Fibroblast of lung (primary cell): ENCODE measurements at regions not wholly inside any gene's neighbourhood (a gene's known extent, or its start where the extent isn't known, plus 50 kb on each side); places are given as distances from the start of the nearest gene placed in this dataset.

Experiments used
- CTCF ChIP-seq, 2 donors: IDR thresholded peaks in 1 of 2; conservative IDR thresholded peaks in 1 of 2; 1 replicate in 1 of 2; 2 replicates in 1 of 2; pipeline ENCODE4 v1.5.1; 2011 to 2012; ENCODE audit warnings: low read length in 2 of 2, control low read depth in 1 of 2, inconsistent platforms in 1 of 2, low read depth in 1 of 2, mild to moderate bottlenecking in 1 of 2
- EZH2 ChIP-seq: IDR thresholded peaks from 2 replicates; pipeline ENCODE4 v1.5.1; 2012; ENCODE audit warnings: low read length, control low read depth, mild to moderate bottlenecking; ENCODE audit errors: missing control alignments

DNA sequence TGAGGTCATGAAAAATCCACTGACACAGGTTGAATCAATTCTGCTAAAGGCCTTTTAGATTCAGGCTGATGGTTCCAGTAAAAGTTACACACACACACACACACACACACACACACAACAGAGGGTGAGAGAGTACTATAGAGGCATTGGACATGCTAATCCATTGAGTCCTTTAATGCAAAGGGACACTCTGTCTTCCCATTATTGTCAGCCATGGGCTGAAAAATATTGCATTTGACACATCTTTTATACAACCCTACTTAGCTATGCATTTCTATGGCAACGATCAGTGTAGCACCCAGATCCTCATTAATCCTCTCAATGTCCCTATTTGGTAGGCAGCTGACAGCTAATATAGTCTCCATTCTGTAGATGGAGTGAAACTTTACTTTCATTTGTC lies 440.8 kb upstream of the RGPD4 start:
- TF ChIP-seq CTCF (conservative IDR thresholded peaks at IDR 0.05 in 1 of 2, IDR thresholded peaks at IDR 0.05 in 1 of 2; ENCODE audit: low read depth in 1 of 2, low read length in 2 of 2) (no peak), EZH2 (no peak)
